ENCODE measurements at regions not wholly inside any gene's neighbourhood (a gene's known extent, or its start where the extent isn't known, plus 50 kb on each side); places are given as distances from the start of the nearest gene placed in this dataset.
"Not testable (repeated sequence)": the region's sequence is repeated elsewhere in the genome, so short reads cannot be mapped to it uniquely, and the experiment has no call there.

GRCh38 chr7:94146408-94146807 is 142.3 kb upstream of the BET1 start:
- H3K36me3 ChIP-seq (ENCODE audit: control insufficient read depth, insufficient read depth, low read length): no peaks in the 10 kb centered on the region
- no peak for DNase-seq
- H4K8ac ChIP-seq (ENCODE audit: low read depth, low read length): no peak overlapping the region
- no peak overlapping the region for H4K5ac ChIP-seq (ENCODE audit: low read length)
- no peak overlapping the region for H3K56ac ChIP-seq (ENCODE audit: low read length)
- no peaks in the 10 kb centered on the region for H3K4me1 ChIP-seq (ENCODE audit: control insufficient read depth, low read depth, low read length)
- H3K4me2 ChIP-seq (ENCODE audit: low read length): no peak overlapping the region
- no peak overlapping the region for H3K27ac ChIP-seq (ENCODE audit: low read depth, low read length)
- H2BK15ac ChIP-seq (replicated peaks; ENCODE audit: low read depth): no peak overlapping the region
- H2BK5ac ChIP-seq (ENCODE audit: low read length): no peak overlapping the region
- no peak overlapping the region for H3K9ac ChIP-seq (ENCODE audit: low read length)
- no CpG with 5 or more reads among the region's 6 CpGs for WGBS (ENCODE audit: extremely low coverage, insufficient coverage, low lambda C conversion rate)
- H3K79me2 ChIP-seq (ENCODE audit: control insufficient read depth, insufficient read depth, low read length): no peaks in the 10 kb centered on the region
- H3K23ac ChIP-seq (ENCODE audit: low read length): no peak overlapping the region
- H3K4me3 ChIP-seq (ENCODE audit: low read length): no peak overlapping the region
- no peak overlapping the region for H2BK120ac ChIP-seq (ENCODE audit: low read depth, low read length)
- H3K27me3 ChIP-seq (ENCODE audit: insufficient read depth, low read length, poor library complexity): no peaks in the 10 kb centered on the region
- no peak overlapping the region for H3K18ac ChIP-seq (ENCODE audit: low read length)
- H2AK5ac ChIP-seq (ENCODE audit: low read length): no peak overlapping the region
- H3K4ac ChIP-seq (ENCODE audit: low read depth, low read length): no peak overlapping the region
- H3K79me1 ChIP-seq (ENCODE audit: low read length): no peaks in the 10 kb centered on the region

- H4K5ac ChIP-seq (ENCODE audit: low read length): no peak overlapping the region
- no CpG with 5 or more reads among the region's 5 CpGs for WGBS (ENCODE audit: extremely low coverage, insufficient coverage, low lambda C conversion rate)
- no peak overlapping the region for H2BK120ac ChIP-seq (ENCODE audit: low read depth, low read length)
- no peak overlapping the region for H3K4me3 ChIP-seq (ENCODE audit: low read length)
- no peak overlapping the region for H3K18ac ChIP-seq (ENCODE audit: low read length)
- no peaks in the 10 kb centered on the region for H3K79me2 ChIP-seq (ENCODE audit: control insufficient read depth, insufficient read depth, low read length)
- no peak overlapping the region for H3K56ac ChIP-seq (ENCODE audit: low read length)
- no peak overlapping the region for H3K23ac ChIP-seq (ENCODE audit: low read length)
- H3K4me1 ChIP-seq (ENCODE audit: control insufficient read depth, low read depth, low read length): peaks cover 3% of the 10 kb centered on the region
- no peak overlapping the region for H2BK5ac ChIP-seq (ENCODE audit: low read length)
- no peaks in the 10 kb centered on the region for H3K27me3 ChIP-seq (ENCODE audit: insufficient read depth, low read length, poor library complexity)
- no peak overlapping the region for H4K8ac ChIP-seq (ENCODE audit: low read depth, low read length)
- no peaks in the 10 kb centered on the region for H3K79me1 ChIP-seq (ENCODE audit: low read length)
- no peak overlapping the region for H3K4ac ChIP-seq (ENCODE audit: low read depth, low read length)
- DNase-seq: no peak
- H3K36me3 ChIP-seq (ENCODE audit: control insufficient read depth, insufficient read depth, low read length): no peaks in the 10 kb centered on the region
- no peak overlapping the region for H3K9ac ChIP-seq (ENCODE audit: low read length)
- no peak overlapping the region for H2AK5ac ChIP-seq (ENCODE audit: low read length)
- no peak overlapping the region for H3K27ac ChIP-seq (ENCODE audit: low read depth, low read length)
- no peak overlapping the region for H3K4me2 ChIP-seq (ENCODE audit: low read length)
- H2BK15ac ChIP-seq (replicated peaks; ENCODE audit: low read depth): no peak overlapping the region
Measured at GRCh38 chr7:94149789-94150545, 145.8 kb upstream of the BET1 start.

- no peaks in the 10 kb centered on the region for H3K79me1 ChIP-seq (ENCODE audit: low read length)
- H3K36me3 ChIP-seq (ENCODE audit: control insufficient read depth, insufficient read depth, low read length): no peaks in the 10 kb centered on the region
- H4K5ac ChIP-seq (ENCODE audit: low read length): no peak overlapping the region
- no peak overlapping the region for H3K4me2 ChIP-seq (ENCODE audit: low read length)
- no peak overlapping the region for H2BK15ac ChIP-seq (replicated peaks; ENCODE audit: low read depth)
- no peak overlapping the region for H2AK5ac ChIP-seq (ENCODE audit: low read length)
- H4K8ac ChIP-seq (ENCODE audit: low read depth, low read length): no peak overlapping the region
- no peak overlapping the region for H3K27ac ChIP-seq (ENCODE audit: low read depth, low read length)
- no peaks in the 10 kb centered on the region for H3K27me3 ChIP-seq (ENCODE audit: insufficient read depth, low read length, poor library complexity)
- no peak overlapping the region for H3K9ac ChIP-seq (ENCODE audit: low read length)
- no peak overlapping the region for H3K56ac ChIP-seq (ENCODE audit: low read length)
- H3K18ac ChIP-seq (ENCODE audit: low read length): no peak overlapping the region
- H2BK120ac ChIP-seq (ENCODE audit: low read depth, low read length): no peak overlapping the region
- no peak overlapping the region for H2BK5ac ChIP-seq (ENCODE audit: low read length)
- H3K4ac ChIP-seq (ENCODE audit: low read depth, low read length): no peak overlapping the region
- no peaks in the 10 kb centered on the region for H3K79me2 ChIP-seq (ENCODE audit: control insufficient read depth, insufficient read depth, low read length)
- H3K23ac ChIP-seq (ENCODE audit: low read length): no peak overlapping the region
- H3K4me3 ChIP-seq (ENCODE audit: low read length): no peak overlapping the region
- peaks cover 3% of the 10 kb centered on the region for H3K4me1 ChIP-seq (ENCODE audit: control insufficient read depth, low read depth, low read length)
- no peak for DNase-seq
Measured at GRCh38 chr7:94154182-94154581, 150.0 kb upstream of the BET1 start.

- WGBS (ENCODE audit: extremely low coverage, insufficient coverage, low lambda C conversion rate): no CpG with 5 or more reads among the region's 3 CpGs
- H3K27ac ChIP-seq (ENCODE audit: low read depth, low read length): peak overlapping the region; percentile 22
Measured at GRCh38 chr7:94154858-94155257, 150.7 kb upstream of the BET1 start.

GRCh38 chr7:94157659-94158306 is 153.6 kb upstream of the BET1 start:
- not testable (repeated sequence) for H3K23ac ChIP-seq (ENCODE audit: low read length); H3K79me2 ChIP-seq (ENCODE audit: control insufficient read depth, insufficient read depth, low read length); H3K36me3 ChIP-seq (ENCODE audit: control insufficient read depth, insufficient read depth, low read length); H3K4me1 ChIP-seq (ENCODE audit: control insufficient read depth, low read depth, low read length); H3K56ac ChIP-seq (ENCODE audit: low read length); H3K4ac ChIP-seq (ENCODE audit: low read depth, low read length); H3K4me2 ChIP-seq (ENCODE audit: low read length); H2BK5ac ChIP-seq (ENCODE audit: low read length); H3K27ac ChIP-seq (ENCODE audit: low read depth, low read length); H4K5ac ChIP-seq (ENCODE audit: low read length); H3K79me1 ChIP-seq (ENCODE audit: low read length); H3K18ac ChIP-seq (ENCODE audit: low read length); H3K9ac ChIP-seq (ENCODE audit: low read length); H3K4me3 ChIP-seq (ENCODE audit: low read length); H2BK15ac ChIP-seq (replicated peaks; ENCODE audit: low read depth); H2AK5ac ChIP-seq (ENCODE audit: low read length); H2BK120ac ChIP-seq (ENCODE audit: low read depth, low read length); H3K27me3 ChIP-seq (ENCODE audit: insufficient read depth, low read length, poor library complexity); H4K8ac ChIP-seq (ENCODE audit: low read depth, low read length)
- WGBS (ENCODE audit: extremely low coverage, insufficient coverage, low lambda C conversion rate): no CpG with 5 or more reads among the region's 5 CpGs
- DNase-seq: peak; percentile 14

More at GRCh38 chr7:94154858-94155257, 150.7 kb upstream of the BET1 start:
- no peak overlapping the region for H2AK5ac ChIP-seq (ENCODE audit: low read length)
- H3K79me2 ChIP-seq (ENCODE audit: control insufficient read depth, insufficient read depth, low read length): no peaks in the 10 kb centered on the region
- H3K23ac ChIP-seq (ENCODE audit: low read length): no peak overlapping the region
- no peaks in the 10 kb centered on the region for H3K27me3 ChIP-seq (ENCODE audit: insufficient read depth, low read length, poor library complexity)
- H3K56ac ChIP-seq (ENCODE audit: low read length): peak overlapping the region; percentile 27
- peaks cover 3% of the 10 kb centered on the region for H3K4me1 ChIP-seq (ENCODE audit: control insufficient read depth, low read depth, low read length)
- H3K4me2 ChIP-seq (ENCODE audit: low read length): no peak overlapping the region
- H4K8ac ChIP-seq (ENCODE audit: low read depth, low read length): no peak overlapping the region
- H3K18ac ChIP-seq (ENCODE audit: low read length): no peak overlapping the region
- peak; percentile 69 for DNase-seq
- H2BK15ac ChIP-seq (replicated peaks; ENCODE audit: low read depth): no peak overlapping the region
- H3K4me3 ChIP-seq (ENCODE audit: low read length): no peak overlapping the region
- no peaks in the 10 kb centered on the region for H3K79me1 ChIP-seq (ENCODE audit: low read length)
- no peak overlapping the region for H4K5ac ChIP-seq (ENCODE audit: low read length)
- no peak overlapping the region for H3K9ac ChIP-seq (ENCODE audit: low read length)
- no peak overlapping the region for H2BK120ac ChIP-seq (ENCODE audit: low read depth, low read length)
- H3K36me3 ChIP-seq (ENCODE audit: control insufficient read depth, insufficient read depth, low read length): no peaks in the 10 kb centered on the region
- peak overlapping the region; percentile 2 for H2BK5ac ChIP-seq (ENCODE audit: low read length)
- no peak overlapping the region for H3K4ac ChIP-seq (ENCODE audit: low read depth, low read length)
